ENCODE measurements at regions not wholly inside any gene's neighbourhood (a gene's known extent, or its start where the extent isn't known, plus 50 kb on each side); places are given as distances from the start of the nearest gene placed in this dataset.

GRCh38 chr12:91432755-91433154 lies 250.1 kb upstream of the DCN start:
- Mint-ChIP-seq H3K4me1 (ENCODE audit: unreplicated experiment) (peaks cover 25% of the 10 kb centered on the region), H3K4me3 (no peak overlapping the region), H3K36me3 (peaks cover 8% of the 10 kb centered on the region), H3K9me3 (peaks cover 6% of the 10 kb centered on the region), H3K27ac (no peak overlapping the region), H3K27me3 (no peaks in the 10 kb centered on the region)
- no peak for TF ChIP-seq CTCF (conservative IDR thresholded peaks at IDR 0.05)
- DNase-seq (ENCODE audit: extremely low spot score, unreplicated experiment), result no peak

GRCh38 chr12:91432089-91432488 lies 249.5 kb upstream of the DCN start:
- TF ChIP-seq CTCF (conservative IDR thresholded peaks at IDR 0.05), result no peak
- H3K36me3 Mint-ChIP-seq, result peaks cover 8% of the 10 kb centered on the region
- H3K27me3 Mint-ChIP-seq, result no peaks in the 10 kb centered on the region
- no peak for DNase-seq (ENCODE audit: extremely low spot score, unreplicated experiment)
- peaks cover 25% of the 10 kb centered on the region for H3K4me1 Mint-ChIP-seq (ENCODE audit: unreplicated experiment)
- H3K9me3 Mint-ChIP-seq, result peaks cover 6% of the 10 kb centered on the region
- peak overlapping the region; percentile 18 for H3K4me3 Mint-ChIP-seq
- peak overlapping the region; percentile 35 for H3K27ac Mint-ChIP-seq

- no peaks in the 10 kb centered on the region for H3K27me3 Mint-ChIP-seq
- H3K27ac Mint-ChIP-seq, result peak overlapping the region; percentile 60
- no peaks in the 10 kb centered on the region for H3K36me3 Mint-ChIP-seq
- H3K4me1 Mint-ChIP-seq (ENCODE audit: unreplicated experiment), result peaks cover 32% of the 10 kb centered on the region
- no peaks in the 10 kb centered on the region for H3K9me3 Mint-ChIP-seq
- H3K4me3 Mint-ChIP-seq, result peak overlapping the region; percentile 2
- TF ChIP-seq CTCF (conservative IDR thresholded peaks at IDR 0.05), result no peak
- no peak for DNase-seq (ENCODE audit: extremely low spot score, unreplicated experiment)
Observed at GRCh38 chr12:91424506-91424905, 241.9 kb upstream of the DCN start.

GRCh38 chr12:91423693-91424050 lies 241.1 kb upstream of the DCN start:
- peak overlapping the region; percentile 82 for H3K27ac Mint-ChIP-seq

GRCh38 chr12:91422811-91423692 lies 240.4 kb upstream of the DCN start:
- Mint-ChIP-seq H3K4me1 (ENCODE audit: unreplicated experiment) (peaks cover 25% of the 10 kb centered on the region), H3K4me3 (peak overlapping the region; percentile 75), H3K36me3 (no peaks in the 10 kb centered on the region), H3K9me3 (no peaks in the 10 kb centered on the region), H3K27me3 (no peaks in the 10 kb centered on the region), H3K27ac (peak overlapping the region; percentile 82)
- TF ChIP-seq CTCF (conservative IDR thresholded peaks at IDR 0.05), result no peak
- no peak for DNase-seq (ENCODE audit: extremely low spot score, unreplicated experiment)

More at GRCh38 chr12:91423693-91424050, 241.1 kb upstream of the DCN start:
- peaks cover 25% of the 10 kb centered on the region for H3K4me1 Mint-ChIP-seq (ENCODE audit: unreplicated experiment)
- no peak for TF ChIP-seq CTCF (conservative IDR thresholded peaks at IDR 0.05)
- no peaks in the 10 kb centered on the region for H3K36me3 Mint-ChIP-seq
- DNase-seq (ENCODE audit: extremely low spot score, unreplicated experiment), result no peak
- no peaks in the 10 kb centered on the region for H3K27me3 Mint-ChIP-seq
- peak overlapping the region; percentile 18 for H3K4me3 Mint-ChIP-seq
- H3K9me3 Mint-ChIP-seq, result no peaks in the 10 kb centered on the region
